HEK293 (cell line): ENCODE measurements at regions not wholly inside any gene's neighbourhood (a gene's known extent, or its start where the extent isn't known, plus 50 kb on each side); places are given as distances from the start of the nearest gene placed in this dataset.

Source experiments
- CTCF ChIA-PET: fragments of 350-600 bp; formaldehyde crosslinking; extraction: SDS; loops from one replicate; lab custom pipeline; 2021; ENCODE audit warnings: antibody characterized with exemption; lab: Yijun Ruan, JAX
- POLR2A ChIA-PET: fragments of 300-600 bp; formaldehyde crosslinking; extraction: SDS; loops from one replicate; lab custom pipeline; 2020; ENCODE audit warnings: antibody characterized with exemption, inconsistent platforms; lab: Yijun Ruan, JAX
- H3K27ac ChIP-seq: fragments of 200-500 bp; sonication (Bioruptor generic); 2 replicates; pipeline ENCODE4 v1.5.1; 2014; ENCODE audit warnings: low read depth, low read length, control low read depth, inconsistent platforms; ENCODE audit errors: extremely low read depth
- H3K36me3 ChIP-seq, 2 experiments: fragments of 200-500 bp in 1 of 2; sonication (Bioruptor generic) in 1 of 2; 1 replicate in 1 of 2; 2 replicates in 1 of 2; pipeline ENCODE4 v1.5.1; 2014 to 2017; ENCODE audit warnings: inconsistent platforms in 2 of 2, low read length in 2 of 2; ENCODE audit not compliant: control insufficient read depth in 2 of 2, insufficient read depth in 1 of 2
- H3K4me1 ChIP-seq: fragments of 200-500 bp; sonication (Bioruptor generic); 2 replicates; pipeline ENCODE4 v1.5.1; 2014; ENCODE audit warnings: mild to moderate bottlenecking, low read length, inconsistent platforms; ENCODE audit not compliant: control insufficient read depth, insufficient read depth
- H3K4me3 ChIP-seq: 2 replicates; pipeline ENCODE4 v1.5.1; 2011; ENCODE audit warnings: low read depth, mild to moderate bottlenecking, control low read depth, low read length, moderate library complexity
- H3K9me3 ChIP-seq: fragments of 200-500 bp; sonication (Bioruptor generic); 2 replicates; pipeline ENCODE4 v1.5.1; 2014; ENCODE audit warnings: low read depth, low read length, inconsistent platforms; ENCODE audit not compliant: control insufficient read depth, insufficient read depth
- BCL11B ChIP-seq: fragments of 450-650 bp; formaldehyde crosslinking; IDR thresholded peaks from 2 replicates; pipeline ENCODE4 v1.5.1; 2016; ENCODE audit warnings: low read depth, missing biosample characterization, missing genetic modification characterization
- FEZF1 ChIP-seq: fragments of 450-650 bp; formaldehyde crosslinking; IDR thresholded peaks from 2 replicates; pipeline ENCODE4 v1.5.1; 2016; ENCODE audit warnings: missing biosample characterization, missing genetic modification characterization
- WT1 ChIP-seq: fragments of 450-650 bp; formaldehyde crosslinking; IDR thresholded peaks from 2 replicates; pipeline ENCODE4 v1.5.1; 2016; ENCODE audit warnings: missing biosample characterization, missing genetic modification characterization
- ZBTB8A ChIP-seq: fragments of 450-650 bp; formaldehyde crosslinking; IDR thresholded peaks from 2 replicates; pipeline ENCODE4 v1.5.1; 2016; ENCODE audit warnings: missing biosample characterization, missing genetic modification characterization
- ZFHX2 ChIP-seq: fragments of 450-650 bp; formaldehyde crosslinking; conservative IDR thresholded peaks from 2 replicates; pipeline ENCODE4 v1.5.1; 2016; ENCODE audit warnings: missing biosample characterization, missing genetic modification characterization
- ZNF112 ChIP-seq: fragments of 450-650 bp; formaldehyde crosslinking; IDR thresholded peaks from 2 replicates; pipeline ENCODE4 v1.5.0; 2017; ENCODE audit warnings: missing biosample characterization, missing genetic modification characterization
- ZNF146 ChIP-seq: fragments of 450-650 bp; formaldehyde crosslinking; IDR thresholded peaks from 2 replicates; pipeline ENCODE4 v1.5.1; 2016; ENCODE audit warnings: missing biosample characterization, missing genetic modification characterization
- ZNF155 ChIP-seq: fragments of 450-650 bp; formaldehyde crosslinking; IDR thresholded peaks from 2 replicates; pipeline ENCODE4 v1.5.1; 2016; ENCODE audit warnings: missing biosample characterization, missing genetic modification characterization
- ZNF202 ChIP-seq: fragments of 450-650 bp; formaldehyde crosslinking; IDR thresholded peaks from 2 replicates; pipeline ENCODE4 v1.5.1; 2016; ENCODE audit warnings: missing biosample characterization, missing genetic modification characterization, borderline replicate concordance
- ZNF24 ChIP-seq: fragments of 450-650 bp; formaldehyde crosslinking; IDR thresholded peaks from 2 replicates; pipeline ENCODE4 v1.5.1; 2016; ENCODE audit warnings: missing biosample characterization, missing genetic modification characterization
- ZNF37A ChIP-seq: fragments of 450-650 bp; IDR thresholded peaks from 2 replicates; pipeline ENCODE4 v1.5.1; 2018; ENCODE audit warnings: missing biosample characterization, missing genetic modification characterization
- ZNF426 ChIP-seq: fragments of 450-650 bp; formaldehyde crosslinking; IDR thresholded peaks from 2 replicates; pipeline ENCODE4 v1.5.1; 2017; ENCODE audit warnings: missing biosample characterization, missing genetic modification characterization, mild to moderate bottlenecking, inconsistent platforms, moderate library complexity
- ZNF530 ChIP-seq: fragments of 450-650 bp; formaldehyde crosslinking; IDR thresholded peaks from 2 replicates; pipeline ENCODE4 v1.5.1; 2016; ENCODE audit warnings: low read depth, missing biosample characterization, missing genetic modification characterization
- ZNF660 ChIP-seq: fragments of 450-650 bp; IDR thresholded peaks from 2 replicates; pipeline ENCODE4 v1.5.1; 2018; ENCODE audit warnings: missing biosample characterization, mild to moderate bottlenecking, missing genetic modification characterization
- ZNF677 ChIP-seq: fragments of 450-650 bp; IDR thresholded peaks from 2 replicates; pipeline ENCODE4 v1.5.0; 2018; ENCODE audit warnings: missing biosample characterization, mild to moderate bottlenecking, missing genetic modification characterization, moderate library complexity
- TF ChIP-seq, protein P1 (sequence below): fragments of 450-650 bp; formaldehyde crosslinking; IDR thresholded peaks from 2 replicates; pipeline ENCODE4 v1.5.1; 2016; ENCODE audit warnings: missing biosample characterization, missing genetic modification characterization
- TF ChIP-seq, protein P2 (sequence below): fragments of 450-650 bp; formaldehyde crosslinking; IDR thresholded peaks from 2 replicates; pipeline ENCODE4 v1.5.1; 2016; ENCODE audit warnings: missing biosample characterization, missing genetic modification characterization
- TF ChIP-seq, protein P3 (sequence below): fragments of 450-650 bp; formaldehyde crosslinking; IDR thresholded peaks from 2 replicates; pipeline ENCODE4; 2016; ENCODE audit warnings: missing biosample characterization, missing genetic modification characterization
- TF ChIP-seq, protein P4 (sequence below): IDR thresholded peaks from 2 replicates; pipeline ENCODE4 v1.6.1; 2011; ENCODE audit warnings: mild to moderate bottlenecking, low read depth, low read length, borderline replicate concordance
- TF ChIP-seq, protein P5 (sequence below): fragments of 450-650 bp; formaldehyde crosslinking; IDR thresholded peaks from 2 replicates; pipeline ENCODE4 v1.5.1; 2016; ENCODE audit warnings: missing biosample characterization, missing genetic modification characterization

DNA sequence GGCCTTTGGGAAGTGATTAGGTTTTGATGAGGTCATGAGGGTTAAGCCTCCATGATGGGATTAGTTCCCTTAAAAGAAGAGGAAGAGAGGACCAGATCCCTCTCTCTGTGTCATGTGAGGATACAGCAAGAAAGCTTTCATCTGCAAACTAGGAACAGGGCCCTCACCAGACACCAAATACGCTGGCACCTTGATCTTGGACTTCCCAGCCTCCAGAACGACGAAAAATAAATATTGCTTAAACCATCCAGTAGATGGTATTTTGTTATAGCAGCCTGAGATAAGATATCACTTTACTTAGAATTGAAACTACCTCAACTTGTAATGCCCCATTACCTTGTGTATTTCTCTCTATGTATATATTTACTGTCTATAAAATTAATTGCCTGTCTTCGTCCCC lies 65.4 kb upstream of the NNAT start:
- POLR2A ChIA-PET: no interaction called here
- Histone ChIP-seq H3K9me3 (no peaks in the 10 kb centered on the region), H3K27ac (no peak overlapping the region)

DNA sequence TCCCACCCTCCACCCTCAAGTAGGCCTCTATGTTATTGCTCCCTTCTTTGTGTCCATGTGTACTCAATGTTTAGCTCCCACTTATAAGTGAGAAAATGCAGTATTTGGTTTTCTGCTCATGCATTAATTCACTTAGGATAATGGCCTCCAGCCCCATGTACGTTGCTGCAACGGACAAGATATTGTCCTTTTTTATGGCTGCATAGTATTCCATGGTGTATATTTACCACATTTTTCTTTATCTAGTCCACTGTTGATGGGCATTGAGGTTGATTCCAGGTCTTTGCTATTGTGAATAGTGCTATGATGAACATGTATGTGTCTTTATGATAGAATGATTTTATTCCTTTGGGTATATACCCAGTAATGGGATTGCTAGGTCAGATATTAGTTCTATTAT lies 64.1 kb upstream of the NNAT start:
- Histone ChIP-seq H3K36me3 (no peaks in the 10 kb centered on the region), H3K9me3 (no peaks in the 10 kb centered on the region), H3K4me1 (no peaks in the 10 kb centered on the region), H3K27ac (no peak overlapping the region), H3K4me3 (no peak overlapping the region)
- CTCF ChIA-PET: no interaction called here
- POLR2A ChIA-PET: no interaction called here
- TF ChIP-seq FEZF1 (no peak), ZNF112 (no peak), ZNF146 (tag by site-specific recombination) (peak; percentile 74), ZNF202 (no peak), ZNF24 (no peak), ZBTB8A (tag by site-specific recombination) (no peak), ZNF677 (tag by site-specific recombination) (no peak), WT1 (tag by site-specific recombination) (no peak), ZNF660 (tag by site-specific recombination) (no peak)
- TF ChIP-seq, protein P1, sequence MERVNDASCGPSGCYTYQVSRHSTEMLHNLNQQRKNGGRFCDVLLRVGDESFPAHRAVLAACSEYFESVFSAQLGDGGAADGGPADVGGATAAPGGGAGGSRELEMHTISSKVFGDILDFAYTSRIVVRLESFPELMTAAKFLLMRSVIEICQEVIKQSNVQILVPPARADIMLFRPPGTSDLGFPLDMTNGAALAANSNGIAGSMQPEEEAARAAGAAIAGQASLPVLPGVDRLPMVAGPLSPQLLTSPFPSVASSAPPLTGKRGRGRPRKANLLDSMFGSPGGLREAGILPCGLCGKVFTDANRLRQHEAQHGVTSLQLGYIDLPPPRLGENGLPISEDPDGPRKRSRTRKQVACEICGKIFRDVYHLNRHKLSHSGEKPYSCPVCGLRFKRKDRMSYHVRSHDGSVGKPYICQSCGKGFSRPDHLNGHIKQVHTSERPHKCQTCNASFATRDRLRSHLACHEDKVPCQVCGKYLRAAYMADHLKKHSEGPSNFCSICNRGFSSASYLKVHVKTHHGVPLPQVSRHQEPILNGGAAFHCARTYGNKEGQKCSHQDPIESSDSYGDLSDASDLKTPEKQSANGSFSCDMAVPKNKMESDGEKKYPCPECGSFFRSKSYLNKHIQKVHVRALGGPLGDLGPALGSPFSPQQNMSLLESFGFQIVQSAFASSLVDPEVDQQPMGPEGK (tag by site-specific recombination): no peak
- TF ChIP-seq, protein P2, sequence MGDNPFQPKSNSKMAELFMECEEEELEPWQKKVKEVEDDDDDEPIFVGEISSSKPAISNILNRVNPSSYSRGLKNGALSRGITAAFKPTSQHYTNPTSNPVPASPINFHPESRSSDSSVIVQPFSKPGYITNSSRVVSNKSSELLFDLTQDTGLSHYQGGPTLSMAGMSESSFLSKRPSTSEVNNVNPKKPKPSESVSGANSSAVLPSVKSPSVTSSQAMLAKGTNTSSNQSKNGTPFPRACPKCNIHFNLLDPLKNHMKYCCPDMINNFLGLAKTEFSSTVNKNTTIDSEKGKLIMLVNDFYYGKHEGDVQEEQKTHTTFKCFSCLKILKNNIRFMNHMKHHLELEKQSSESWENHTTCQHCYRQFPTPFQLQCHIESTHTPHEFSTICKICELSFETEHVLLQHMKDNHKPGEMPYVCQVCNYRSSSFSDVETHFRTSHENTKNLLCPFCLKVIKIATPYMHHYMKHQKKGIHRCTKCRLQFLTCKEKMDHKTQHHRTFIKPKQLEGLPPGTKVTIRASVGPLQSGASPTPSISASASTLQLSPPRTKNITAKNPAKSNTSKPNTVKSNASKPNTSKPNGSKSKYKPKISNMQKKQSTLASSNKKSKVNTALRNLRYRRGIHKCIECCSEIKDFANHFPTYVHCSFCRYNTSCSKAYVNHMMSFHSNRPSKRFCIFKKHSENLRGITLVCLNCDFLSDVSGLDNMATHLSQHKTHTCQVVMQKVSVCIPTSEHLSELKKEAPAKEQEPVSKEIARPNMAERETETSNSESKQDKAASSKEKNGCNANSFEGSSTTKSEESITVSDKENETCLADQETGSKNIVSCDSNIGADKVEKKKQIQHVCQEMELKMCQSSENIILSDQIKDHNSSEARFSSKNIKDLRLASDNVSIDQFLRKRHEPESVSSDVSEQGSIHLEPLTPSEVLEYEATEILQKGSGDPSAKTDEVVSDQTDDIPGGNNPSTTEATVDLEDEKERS (tag by site-specific recombination): 0 out of 2 replicates have a peak, but pooled peaks have one; percentile 18
- TF ChIP-seq, protein P3, sequence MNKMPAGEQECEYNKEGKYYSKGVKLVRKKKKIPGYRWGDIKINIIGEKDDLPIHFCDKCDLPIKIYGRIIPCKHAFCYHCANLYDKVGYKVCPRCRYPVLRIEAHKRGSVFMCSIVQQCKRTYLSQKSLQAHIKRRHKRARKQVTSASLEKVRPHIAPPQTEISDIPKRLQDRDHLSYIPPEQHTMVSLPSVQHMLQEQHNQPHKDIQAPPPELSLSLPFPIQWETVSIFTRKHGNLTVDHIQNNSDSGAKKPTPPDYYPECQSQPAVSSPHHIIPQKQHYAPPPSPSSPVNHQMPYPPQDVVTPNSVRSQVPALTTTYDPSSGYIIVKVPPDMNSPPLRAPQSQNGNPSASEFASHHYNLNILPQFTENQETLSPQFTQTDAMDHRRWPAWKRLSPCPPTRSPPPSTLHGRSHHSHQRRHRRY: no peak
- TF ChIP-seq, protein P4, sequence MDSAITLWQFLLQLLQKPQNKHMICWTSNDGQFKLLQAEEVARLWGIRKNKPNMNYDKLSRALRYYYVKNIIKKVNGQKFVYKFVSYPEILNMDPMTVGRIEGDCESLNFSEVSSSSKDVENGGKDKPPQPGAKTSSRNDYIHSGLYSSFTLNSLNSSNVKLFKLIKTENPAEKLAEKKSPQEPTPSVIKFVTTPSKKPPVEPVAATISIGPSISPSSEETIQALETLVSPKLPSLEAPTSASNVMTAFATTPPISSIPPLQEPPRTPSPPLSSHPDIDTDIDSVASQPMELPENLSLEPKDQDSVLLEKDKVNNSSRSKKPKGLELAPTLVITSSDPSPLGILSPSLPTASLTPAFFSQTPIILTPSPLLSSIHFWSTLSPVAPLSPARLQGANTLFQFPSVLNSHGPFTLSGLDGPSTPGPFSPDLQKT: no peak

More for the DNA sequence above, 65.4 kb upstream of the NNAT start:
- H3K4me1 ChIP-seq: no peaks in the 10 kb centered on the region
- CTCF ChIA-PET: no interaction called here
- TF ChIP-seq, protein P2 (tag by site-specific recombination): no peak
- no peak for TF ChIP-seq ZNF426
- no peak for TF ChIP-seq FEZF1
- no peak for TF ChIP-seq BCL11B (tag by site-specific recombination)
- TF ChIP-seq ZFHX2 (tag by site-specific recombination): no peak
- TF ChIP-seq, protein P5, sequence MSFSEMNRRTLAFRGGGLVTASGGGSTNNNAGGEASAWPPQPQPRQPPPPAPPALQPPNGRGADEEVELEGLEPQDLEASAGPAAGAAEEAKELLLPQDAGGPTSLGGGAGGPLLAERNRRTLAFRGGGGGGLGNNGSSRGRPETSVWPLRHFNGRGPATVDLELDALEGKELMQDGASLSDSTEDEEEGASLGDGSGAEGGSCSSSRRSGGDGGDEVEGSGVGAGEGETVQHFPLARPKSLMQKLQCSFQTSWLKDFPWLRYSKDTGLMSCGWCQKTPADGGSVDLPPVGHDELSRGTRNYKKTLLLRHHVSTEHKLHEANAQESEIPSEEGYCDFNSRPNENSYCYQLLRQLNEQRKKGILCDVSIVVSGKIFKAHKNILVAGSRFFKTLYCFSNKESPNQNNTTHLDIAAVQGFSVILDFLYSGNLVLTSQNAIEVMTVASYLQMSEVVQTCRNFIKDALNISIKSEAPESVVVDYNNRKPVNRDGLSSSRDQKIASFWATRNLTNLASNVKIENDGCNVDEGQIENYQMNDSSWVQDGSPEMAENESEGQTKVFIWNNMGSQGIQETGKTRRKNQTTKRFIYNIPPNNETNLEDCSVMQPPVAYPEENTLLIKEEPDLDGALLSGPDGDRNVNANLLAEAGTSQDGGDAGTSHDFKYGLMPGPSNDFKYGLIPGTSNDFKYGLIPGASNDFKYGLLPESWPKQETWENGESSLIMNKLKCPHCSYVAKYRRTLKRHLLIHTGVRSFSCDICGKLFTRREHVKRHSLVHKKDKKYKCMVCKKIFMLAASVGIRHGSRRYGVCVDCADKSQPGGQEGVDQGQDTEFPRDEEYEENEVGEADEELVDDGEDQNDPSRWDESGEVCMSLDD (tag by site-specific recombination): no peak
- no peak for TF ChIP-seq ZNF37A (tag by site-specific recombination)
- no peak for TF ChIP-seq ZNF530 (tag by site-specific recombination)
- TF ChIP-seq ZNF155 (tag by site-specific recombination): no peak
- H3K36me3 ChIP-seq: no peaks in the 10 kb centered on the region
- no peak overlapping the region for H3K4me3 ChIP-seq
